RWPE1 (cell line): ENCODE measurements at regions not wholly inside any gene's neighbourhood (a gene's known extent, or its start where the extent isn't known, plus 50 kb on each side); places are given as distances from the start of the nearest gene placed in this dataset.

ENCODE experiments used
- CTCF ChIA-PET: fragments of 350-600 bp; sonication (Branson Sonifier 250); formaldehyde crosslinking; extraction: SDS; loops from one replicate; lab custom pipeline; 2021; lab: Yijun Ruan, JAX
- POLR2A ChIA-PET: fragments of 400-600 bp; formaldehyde crosslinking; extraction: SDS; loops from one replicate; lab custom pipeline; 2020; ENCODE audit warnings: antibody characterized with exemption; ENCODE audit not compliant: low non-redundant PET; lab: Yijun Ruan, JAX
- DNase-seq: peaks from one replicate; pipeline ENCODE4 v3.0.0; 2012; ENCODE audit warnings: low spot score
- H3K27ac ChIP-seq: fragments of 450-650 bp; 2 replicates; pipeline ENCODE4 v1.5.1; 2017
- CTCF ChIP-seq: fragments of 450-650 bp; conservative IDR thresholded peaks from 2 replicates; pipeline ENCODE4 v1.5.1; 2017; ENCODE audit warnings: low read depth, mild to moderate bottlenecking

- ChIA-PET POLR2A (no interaction called here), CTCF (interaction anchor here (0.6 to 1.1 kb wide), 2 partner anchors 54 to 72 kb away, joined by 3 to 5 read pairs; no protein-coding TSS in a partner anchor)
- peak overlapping the region; percentile 81 for H3K27ac ChIP-seq
- TF ChIP-seq CTCF: no peak
- DNase-seq: peak; percentile 6
Measured at GRCh38 chr18:46335534-46336101, 231.4 kb downstream of the HAUS1 start.

- TF ChIP-seq CTCF: no peak
- CTCF ChIA-PET: interaction anchor here (0.6 to 1.1 kb wide), 2 partner anchors 55 to 73 kb away, joined by 3 to 5 read pairs; no protein-coding TSS in a partner anchor
- POLR2A ChIA-PET: no interaction called here
- DNase-seq: no peak
- H3K27ac ChIP-seq: no peak overlapping the region
Measured at GRCh38 chr18:46336278-46337111, 232.3 kb downstream of the HAUS1 start.

- POLR2A ChIA-PET: no interaction called here
- CTCF ChIA-PET: no interaction called here
- H3K27ac ChIP-seq: no peak overlapping the region
- no peak for DNase-seq
- TF ChIP-seq CTCF: no peak
Measured at GRCh38 chr18:46337271-46337670, 233.1 kb downstream of the HAUS1 start.

GRCh38 chr18:46338205-46338604, 234.0 kb downstream of the HAUS1 start:
- no peak for DNase-seq
- no peak overlapping the region for H3K27ac ChIP-seq
- no peak for TF ChIP-seq CTCF
- POLR2A ChIA-PET: no interaction called here
- CTCF ChIA-PET: interaction anchor here (0.8 kb wide), 1 partner anchor 144 kb away, joined by 7 read pairs; no protein-coding TSS in a partner anchor

- ChIA-PET POLR2A (no interaction called here), CTCF (interaction anchor here (0.7 kb wide), 1 partner anchor 1214 kb away, joined by 3 read pairs; no protein-coding TSS in a partner anchor)
- DNase-seq: no peak
- 0 out of 2 replicates have a peak overlapping the region, but pooled peaks have one; percentile 29 for H3K27ac ChIP-seq
- no peak for TF ChIP-seq CTCF
Measured at GRCh38 chr18:46338766-46339165, 234.6 kb downstream of the HAUS1 start.

GRCh38 chr18:46340716-46341115, 236.5 kb downstream of the HAUS1 start:
- no peak for TF ChIP-seq CTCF
- H3K27ac ChIP-seq: no peak overlapping the region
- POLR2A ChIA-PET: no interaction called here
- CTCF ChIA-PET: no interaction called here
- DNase-seq: no peak
